ENCODE measurements at regions not wholly inside any gene's neighbourhood (a gene's known extent, or its start where the extent isn't known, plus 50 kb on each side); places are given as distances from the start of the nearest gene placed in this dataset.

- no peak for DNase-seq
Measured at GRCh38 chr6:33950891-33951889, 147.4 kb upstream of the MLN start.

GRCh38 chr6:33950472-33950881 is 146.7 kb upstream of the MLN start:
- no peak for DNase-seq

- no peak for DNase-seq
Measured at GRCh38 chr6:33949877-33950435, 146.2 kb upstream of the MLN start.

GRCh38 chr6:33949111-33949510 is 145.3 kb upstream of the MLN start:
- DNase-seq: no peak

- no peak for DNase-seq
Measured at GRCh38 chr6:33947916-33948594, 144.3 kb upstream of the MLN start.

- no peak for DNase-seq
Measured at GRCh38 chr6:33947047-33947446, 143.2 kb upstream of the MLN start.

- no peak for DNase-seq
Measured at GRCh38 chr6:33945931-33946330, 142.1 kb upstream of the MLN start.

GRCh38 chr6:33944686-33945411 is 141.0 kb upstream of the MLN start:
- DNase-seq: no peak

- DNase-seq: no peak
Measured at GRCh38 chr6:33936886-33937285, 133.1 kb upstream of the MLN start.

GRCh38 chr6:33935439-33936080 is 131.8 kb upstream of the MLN start:
- no peak for DNase-seq

- no peak for DNase-seq
Measured at GRCh38 chr6:33934731-33935270, 131.0 kb upstream of the MLN start.

- no peak for DNase-seq
Measured at GRCh38 chr6:33933101-33933500, 129.3 kb upstream of the MLN start.

- no peak for DNase-seq
Measured at GRCh38 chr6:33931799-33932198, 128.0 kb upstream of the MLN start.

GRCh38 chr6:33929575-33930288 is 125.9 kb upstream of the MLN start:
- DNase-seq: no peak

GRCh38 chr6:33927616-33928015 is 123.8 kb upstream of the MLN start:
- DNase-seq: no peak

GRCh38 chr6:33927112-33927511 is 123.3 kb upstream of the MLN start:
- DNase-seq: no peak

- DNase-seq: peak; percentile 35
Measured at GRCh38 chr6:33926451-33926850, 122.6 kb upstream of the MLN start.

- no peak for DNase-seq
Measured at GRCh38 chr6:33925936-33926335, 122.1 kb upstream of the MLN start.

- DNase-seq: no peak
Measured at GRCh38 chr6:33925210-33925609, 121.4 kb upstream of the MLN start.

- no peak for DNase-seq
Measured at GRCh38 chr6:33924681-33925080, 120.9 kb upstream of the MLN start.

- DNase-seq: no peak
Measured at GRCh38 chr6:33923857-33924514, 120.2 kb upstream of the MLN start.
